ENCODE measurements at regions not wholly inside any gene's neighbourhood (a gene's known extent, or its start where the extent isn't known, plus 50 kb on each side); places are given as distances from the start of the nearest gene placed in this dataset.

DNA sequence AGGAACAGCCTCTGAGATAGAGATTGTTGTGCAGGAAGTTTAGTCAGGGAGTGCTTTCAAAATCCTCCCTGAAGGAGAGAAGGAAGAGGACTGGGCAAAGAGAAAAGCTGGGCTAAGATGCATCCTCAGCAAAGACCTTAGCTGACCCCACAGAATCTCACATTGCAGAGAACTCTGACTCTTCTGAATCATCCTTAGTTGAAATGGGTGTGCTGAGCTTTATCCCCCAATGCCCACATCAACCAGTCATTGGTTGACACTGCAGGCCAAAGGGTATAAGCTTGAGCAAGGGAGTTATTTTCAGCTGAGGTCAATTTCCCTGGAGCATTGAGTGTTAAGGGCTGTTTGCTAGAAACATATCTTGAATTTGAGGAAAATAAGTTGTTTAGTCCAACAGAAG, 732.2 kb downstream of the CBLN4 start:
- in situ Hi-C loops (cut with MboI; ENCODE audit: low pct_unique_long_range_greater_than_20kb, low sequenced_read_pairs, unreplicated experiment): no loop called here
- no peak for DNase-seq (ENCODE audit: low spot score)
- TF ChIP-seq, protein P1, sequence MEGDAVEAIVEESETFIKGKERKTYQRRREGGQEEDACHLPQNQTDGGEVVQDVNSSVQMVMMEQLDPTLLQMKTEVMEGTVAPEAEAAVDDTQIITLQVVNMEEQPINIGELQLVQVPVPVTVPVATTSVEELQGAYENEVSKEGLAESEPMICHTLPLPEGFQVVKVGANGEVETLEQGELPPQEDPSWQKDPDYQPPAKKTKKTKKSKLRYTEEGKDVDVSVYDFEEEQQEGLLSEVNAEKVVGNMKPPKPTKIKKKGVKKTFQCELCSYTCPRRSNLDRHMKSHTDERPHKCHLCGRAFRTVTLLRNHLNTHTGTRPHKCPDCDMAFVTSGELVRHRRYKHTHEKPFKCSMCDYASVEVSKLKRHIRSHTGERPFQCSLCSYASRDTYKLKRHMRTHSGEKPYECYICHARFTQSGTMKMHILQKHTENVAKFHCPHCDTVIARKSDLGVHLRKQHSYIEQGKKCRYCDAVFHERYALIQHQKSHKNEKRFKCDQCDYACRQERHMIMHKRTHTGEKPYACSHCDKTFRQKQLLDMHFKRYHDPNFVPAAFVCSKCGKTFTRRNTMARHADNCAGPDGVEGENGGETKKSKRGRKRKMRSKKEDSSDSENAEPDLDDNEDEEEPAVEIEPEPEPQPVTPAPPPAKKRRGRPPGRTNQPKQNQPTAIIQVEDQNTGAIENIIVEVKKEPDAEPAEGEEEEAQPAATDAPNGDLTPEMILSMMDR (IDR thresholded peaks at IDR 0.05; ENCODE audit: extremely low read depth, insufficient read depth, missing control alignments): no peak

- DNase-seq (ENCODE audit: low spot score): no peak
- in situ Hi-C loops (cut with MboI; ENCODE audit: low pct_unique_long_range_greater_than_20kb, low sequenced_read_pairs, unreplicated experiment): no loop called here
- TF ChIP-seq, protein P1 (IDR thresholded peaks at IDR 0.05; ENCODE audit: extremely low read depth, insufficient read depth, missing control alignments): no peak
These were observed 733.9 kb downstream of the CBLN4 start for GRCh38 chr20:55271371-55271770.

DNA sequence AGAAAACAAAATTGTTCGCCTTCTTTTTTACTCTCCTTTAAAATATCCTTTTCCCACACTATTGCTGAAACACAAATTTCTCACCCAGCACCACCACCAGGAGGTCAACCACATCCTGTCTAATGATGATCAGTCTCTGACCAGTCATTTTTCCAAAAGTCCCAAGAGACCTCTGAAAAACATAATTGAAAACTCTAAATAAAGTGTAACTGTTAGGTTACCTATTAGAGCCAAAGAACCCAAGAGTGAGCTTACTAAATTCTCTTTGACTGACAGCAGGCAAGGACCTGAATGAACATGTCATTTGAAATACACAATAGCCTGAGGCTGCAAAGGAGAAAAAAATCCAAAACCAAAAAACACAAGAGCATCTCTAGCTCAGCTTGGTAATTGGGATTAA, 735.4 kb downstream of the CBLN4 start:
- in situ Hi-C loops (cut with MboI; ENCODE audit: low pct_unique_long_range_greater_than_20kb, low sequenced_read_pairs, unreplicated experiment): no loop called here
- DNase-seq (ENCODE audit: low spot score): no peak
- TF ChIP-seq, protein P1 (IDR thresholded peaks at IDR 0.05; ENCODE audit: extremely low read depth, insufficient read depth, missing control alignments): no peak

GRCh38 chr20:55266361-55266760, 739.0 kb downstream of the CBLN4 start:
- in situ Hi-C loops (cut with MboI; ENCODE audit: low pct_unique_long_range_greater_than_20kb, low sequenced_read_pairs, unreplicated experiment): no loop called here
- TF ChIP-seq, protein P1 (IDR thresholded peaks at IDR 0.05; ENCODE audit: extremely low read depth, insufficient read depth, missing control alignments): no peak
- DNase-seq (ENCODE audit: low spot score): no peak

DNA sequence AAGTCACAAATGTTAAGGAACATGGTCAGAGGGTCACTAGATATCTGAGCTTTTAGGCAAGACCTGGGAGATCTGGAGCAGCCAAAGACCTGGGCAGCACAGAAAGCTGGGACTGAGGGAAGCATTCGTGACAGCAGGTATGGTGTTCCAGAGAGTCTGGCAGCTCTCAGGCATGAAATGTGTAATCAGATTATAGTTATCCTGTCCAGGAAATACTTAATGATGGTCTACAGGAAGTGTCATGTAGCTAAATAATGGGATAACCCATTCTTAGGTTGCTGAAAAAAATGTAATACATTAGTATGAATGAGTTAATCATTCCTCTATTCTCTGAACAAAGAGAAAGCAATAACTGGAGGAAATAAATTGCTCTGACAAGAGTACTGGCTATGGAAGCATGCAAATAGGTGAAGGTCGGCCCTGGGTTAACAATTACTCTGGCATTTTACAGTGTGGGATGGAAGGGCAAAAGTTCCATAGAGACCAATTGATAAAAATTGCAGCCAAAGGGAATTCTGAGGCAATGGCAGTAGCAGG, 740.5 kb downstream of the CBLN4 start:
- in situ Hi-C loops (cut with MboI; ENCODE audit: low pct_unique_long_range_greater_than_20kb, low sequenced_read_pairs, unreplicated experiment): no loop called here
- TF ChIP-seq, protein P1 (IDR thresholded peaks at IDR 0.05; ENCODE audit: extremely low read depth, insufficient read depth, missing control alignments): no peak
- no peak for DNase-seq (ENCODE audit: low spot score)

DNA sequence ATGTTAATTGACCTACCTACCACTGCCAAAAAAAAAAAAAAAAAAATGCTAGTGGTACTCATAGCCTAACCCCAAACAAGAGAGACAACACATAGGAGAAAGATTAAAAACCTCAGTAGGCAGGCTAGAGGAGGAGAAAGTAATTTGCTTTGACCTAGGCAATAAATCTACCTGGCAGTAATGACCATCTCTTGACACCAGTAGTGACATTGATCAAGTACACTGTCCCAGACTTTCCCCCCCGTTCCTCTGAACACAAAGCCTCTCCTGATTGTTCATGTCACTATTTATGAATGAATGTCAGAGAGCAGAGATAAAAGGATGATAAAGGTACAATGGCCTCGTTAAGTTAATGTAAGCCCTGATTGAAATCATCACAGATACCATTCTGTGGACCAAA, 746.8 kb downstream of the CBLN4 start:
- in situ Hi-C loops (cut with MboI; ENCODE audit: low pct_unique_long_range_greater_than_20kb, low sequenced_read_pairs, unreplicated experiment): no loop called here
- DNase-seq (ENCODE audit: low spot score): no peak
- TF ChIP-seq, protein P1 (IDR thresholded peaks at IDR 0.05; ENCODE audit: extremely low read depth, insufficient read depth, missing control alignments): no peak

GRCh38 chr20:55255016-55255415, 750.3 kb downstream of the CBLN4 start:
- in situ Hi-C loops (cut with MboI; ENCODE audit: low pct_unique_long_range_greater_than_20kb, low sequenced_read_pairs, unreplicated experiment): no loop called here
- DNase-seq (ENCODE audit: low spot score): no peak
- TF ChIP-seq, protein P1 (IDR thresholded peaks at IDR 0.05; ENCODE audit: extremely low read depth, insufficient read depth, missing control alignments): no peak

All from GM13977 (cell line).